CD14-positive monocyte (primary cell): ENCODE measurements at regions not wholly inside any gene's neighbourhood (a gene's known extent, or its start where the extent isn't known, plus 50 kb on each side); places are given as distances from the start of the nearest gene placed in this dataset.

Source experiments
- DNase-seq, 3 donors: peaks; one replicate each; pipeline ENCODE4 v3.0.0-alpha.2; 2011 to 2022
- H2AFZ ChIP-seq: 2 replicates; pipeline ENCODE4 v1.6.0; 2012; ENCODE audit warnings: mild to moderate bottlenecking, low read depth, low read length, inconsistent platforms; ENCODE audit not compliant: insufficient read depth, poor library complexity, severe bottlenecking
- H3K27ac ChIP-seq, 2 donors: 1 replicate in 1 of 2; 2 replicates in 1 of 2; pipeline ENCODE4 v1.5.1; 2012 to 2013; ENCODE audit warnings: low read length in 2 of 2, control low read depth in 1 of 2, inconsistent platforms in 1 of 2, low read depth in 1 of 2, mild to moderate bottlenecking in 1 of 2
- H3K27me3 ChIP-seq, 2 donors: one replicate each; pipeline versions ENCODE4 v1.6.0 to v1.6.1; 2011 to 2013; ENCODE audit warnings: low read length in 2 of 2; ENCODE audit not compliant: control insufficient read depth in 2 of 2, insufficient read depth in 2 of 2
- H3K36me3 ChIP-seq, 2 donors: replicated peaks in 1 of 2; 1 replicate in 1 of 2; 2 replicates in 1 of 2; pipeline versions ENCODE4 v1.5.1 to v1.6.1; 2012 to 2013; ENCODE audit warnings: low read length in 2 of 2, control low read depth in 1 of 2, inconsistent platforms in 1 of 2, mild to moderate bottlenecking in 1 of 2; ENCODE audit not compliant: insufficient read depth in 2 of 2, control insufficient read depth in 1 of 2
- H3K4me1 ChIP-seq, 2 donors: 1 replicate in 1 of 2; 2 replicates in 1 of 2; pipeline versions ENCODE4 v1.5.1 to v1.6.1; 2012 to 2013; ENCODE audit warnings: low read length in 2 of 2, control low read depth in 1 of 2, inconsistent platforms in 1 of 2, mild to moderate bottlenecking in 1 of 2, moderate library complexity in 1 of 2; ENCODE audit not compliant: insufficient read depth in 2 of 2, control insufficient read depth in 1 of 2
- H3K4me2 ChIP-seq: replicated peaks from 2 replicates; pipeline ENCODE3; 2012; ENCODE audit warnings: low read length, moderate library complexity, mild to moderate bottlenecking; ENCODE audit not compliant: poor library complexity, severe bottlenecking; ENCODE audit errors: extremely low read depth
- H3K4me3 ChIP-seq, 3 experiments: fragments of 200-600 bp in 1 of 3; sonication (generic) in 1 of 3; replicated peaks in 1 of 3; 1 replicate in 2 of 3; 2 replicates in 1 of 3; pipeline ENCODE4 v1.5.1; 2011 to 2013; ENCODE audit warnings: low read length in 3 of 3, mild to moderate bottlenecking in 3 of 3, control low read depth in 2 of 3, low read depth in 2 of 3, inconsistent platforms in 1 of 3, moderate library complexity in 1 of 3
- H3K79me2 ChIP-seq: 2 replicates; pipeline ENCODE4 v1.6.0; 2012; ENCODE audit warnings: mild to moderate bottlenecking, control low read depth, inconsistent platforms, low read length, moderate library complexity; ENCODE audit not compliant: insufficient read depth
- H3K9ac ChIP-seq: 2 replicates; pipeline ENCODE4 v1.6.0; 2017; ENCODE audit warnings: low read length, mild to moderate bottlenecking; ENCODE audit not compliant: insufficient read depth, poor library complexity, severe bottlenecking
- H3K9me3 ChIP-seq, 2 donors: replicated peaks in 1 of 2; 1 replicate in 1 of 2; 2 replicates in 1 of 2; pipeline versions ENCODE4 v1.5.1 to v1.6.1; 2012 to 2013; ENCODE audit warnings: low read length in 2 of 2, control low read depth in 1 of 2; ENCODE audit not compliant: control insufficient read depth in 1 of 2, insufficient read depth in 1 of 2
- H4K20me1 ChIP-seq: 2 replicates; pipeline ENCODE4 v1.6.0; 2012; ENCODE audit warnings: mild to moderate bottlenecking, low read length, control low read depth, moderate library complexity; ENCODE audit not compliant: insufficient read depth
- H3K27ac Mint-ChIP-seq, 7 donors: one replicate each; pipeline ENCODE4 v1.8.0; 2020; ENCODE audit warnings: mild to moderate bottlenecking in 7 of 7, mixed read lengths in 7 of 7, moderate library complexity in 6 of 7, inconsistent platforms in 2 of 7
- H3K27me3 Mint-ChIP-seq, 3 donors: one replicate each; pipeline ENCODE4 v1.8.0; 2021 to 2022; ENCODE audit warnings: low read depth in 3 of 3, mild to moderate bottlenecking in 3 of 3, mixed read lengths in 3 of 3, moderate library complexity in 3 of 3, inconsistent platforms in 1 of 3
- H3K36me3 Mint-ChIP-seq, 2 donors: one replicate each; pipeline ENCODE4 v1.8.0; 2020; ENCODE audit warnings: mixed read lengths in 2 of 2, inconsistent platforms in 1 of 2, mild to moderate bottlenecking in 1 of 2
- H3K4me1 Mint-ChIP-seq: one replicate; pipeline ENCODE4 v1.8.0; 2020; ENCODE audit warnings: mild to moderate bottlenecking, mixed read lengths
- H3K4me3 Mint-ChIP-seq, 2 donors: one replicate each; pipeline ENCODE4 v1.8.0; 2020; ENCODE audit warnings: mild to moderate bottlenecking in 2 of 2, mixed read lengths in 2 of 2, moderate library complexity in 1 of 2
- H3K9me3 Mint-ChIP-seq, 7 donors: one replicate each; pipeline ENCODE4 v1.8.0; 2020 to 2022; ENCODE audit warnings: mixed read lengths in 7 of 7, mild to moderate bottlenecking in 6 of 7, moderate library complexity in 6 of 7, inconsistent platforms in 2 of 7
- CTCF ChIP-seq: fragments of 200-600 bp; IDR thresholded peaks from one replicate; pipeline ENCODE4 v1.8.0; 2022; ENCODE audit warnings: antibody characterized with exemption, mild to moderate bottlenecking
- WGBS: methylation state at CpG from one replicate; pipeline ENCODE4 v1.1.5; 2013; ENCODE audit warnings: missing lambda C conversion rate; ENCODE audit not compliant: insufficient coverage; 5-methylcytosine and 5-hydroxymethylcytosine counted together
- intact Hi-C, 2 donors: fragments of 100-400 bp; cut with micrococcal nuclease; formaldehyde crosslinking; loops; one replicate each; pipeline versions ENCODE4 v1.15.0 to v1.15.1; 2023

GRCh38 chr3:81152156-81152555 is 609.3 kb downstream of the GBE1 start:
- Histone ChIP-seq H3K9me3 (peaks cover 19 to 20% of the 10 kb centered on the region in 2 donors), H3K4me2 (no peak overlapping the region), H3K27me3 (no peaks in the 10 kb centered on the region), H3K27ac (no peak overlapping the region), H3K9ac (no peak overlapping the region), H3K4me1 (no peaks in the 10 kb centered on the region), H3K36me3 (no peaks in the 10 kb centered on the region), H2AFZ (no peak overlapping the region), H3K79me2 (no peaks in the 10 kb centered on the region), H4K20me1 (no peaks in the 10 kb centered on the region), H3K4me3 (no peak overlapping the region)
- no peaks in the 10 kb centered on the region for H3K36me3 Mint-ChIP-seq
- peaks cover 0 to 1% (median 0%) of the 10 kb centered on the region in 3 donors for H3K27me3 Mint-ChIP-seq
- no peak overlapping the region for H3K4me3 Mint-ChIP-seq
- H3K9me3 Mint-ChIP-seq, result peaks cover 4 to 17% (median 12%) of the 10 kb centered on the region in 7 donors
- no peak overlapping the region for H3K27ac Mint-ChIP-seq
- intact Hi-C loops, result no loop called here
- no peak for DNase-seq
- no CpG with 5 or more reads among the region's 2 CpGs for WGBS
- no peak for TF ChIP-seq CTCF
- no peaks in the 10 kb centered on the region for H3K4me1 Mint-ChIP-seq

- Histone ChIP-seq H3K9ac (no peak overlapping the region), H3K27me3 (no peaks in the 10 kb centered on the region), H2AFZ (no peak overlapping the region), H3K4me1 (no peaks in the 10 kb centered on the region), H3K36me3 (no peaks in the 10 kb centered on the region), H3K4me3 (no peak overlapping the region), H3K4me2 (no peak overlapping the region), H4K20me1 (no peaks in the 10 kb centered on the region), H3K79me2 (no peaks in the 10 kb centered on the region), H3K9me3 (peaks cover 3 to 8% of the 10 kb centered on the region in 2 donors), H3K27ac (no peak overlapping the region)
- no CpG with 5 or more reads among the region's 1 CpG for WGBS
- H3K9me3 Mint-ChIP-seq, result peaks cover 0 to 11% (median 3%) of the 10 kb centered on the region in 7 donors
- peaks cover 0 to 1% (median 0%) of the 10 kb centered on the region in 3 donors for H3K27me3 Mint-ChIP-seq
- DNase-seq, result no peak
- no peak overlapping the region for H3K4me3 Mint-ChIP-seq
- H3K36me3 Mint-ChIP-seq, result no peaks in the 10 kb centered on the region
- no peak overlapping the region for H3K27ac Mint-ChIP-seq
- no peaks in the 10 kb centered on the region for H3K4me1 Mint-ChIP-seq
- intact Hi-C loops, result no loop called here
- no peak for TF ChIP-seq CTCF
Observed at GRCh38 chr3:81132995-81133394, 628.5 kb downstream of the GBE1 start.
